DOHH2 (cell line): ENCODE measurements at regions not wholly inside any gene's neighbourhood (a gene's known extent, or its start where the extent isn't known, plus 50 kb on each side); places are given as distances from the start of the nearest gene placed in this dataset.

Source experiments
- H3F3A ChIP-seq: fragments of 200-600 bp; sonication (generic), shearing (Covaris generic); 2 replicates; pipeline ENCODE4 v1.6.0; 2016; ENCODE audit warnings: antibody characterized with exemption, mild to moderate bottlenecking; ENCODE audit not compliant: control insufficient read depth, insufficient read depth
- H3K27ac ChIP-seq: fragments of 200-600 bp; sonication (generic); 2 replicates; pipeline ENCODE4 v1.5.1; 2014; ENCODE audit warnings: low read depth, mild to moderate bottlenecking, low read length, moderate library complexity
- H3K27me3 ChIP-seq: fragments of 200-600 bp; sonication (generic); 2 replicates; pipeline ENCODE4 v1.6.1; 2014; ENCODE audit warnings: mild to moderate bottlenecking, low read length, mixed read lengths; ENCODE audit not compliant: control insufficient read depth
- H3K36me3 ChIP-seq: fragments of 200-600 bp; sonication (generic); 2 replicates; pipeline ENCODE4 v1.6.1; 2014; ENCODE audit warnings: mild to moderate bottlenecking, low read length, moderate library complexity, mixed read lengths; ENCODE audit not compliant: control insufficient read depth
- H3K4me1 ChIP-seq: fragments of 200-600 bp; sonication (generic); 2 replicates; pipeline ENCODE4 v1.6.1; 2014; ENCODE audit warnings: mild to moderate bottlenecking, low read length, mixed read lengths; ENCODE audit not compliant: control insufficient read depth
- H3K4me2 ChIP-seq: fragments of 200-600 bp; sonication (generic); 2 replicates; pipeline ENCODE4 v1.6.0; 2014; ENCODE audit warnings: mild to moderate bottlenecking, low read length, moderate library complexity
- H3K4me3 ChIP-seq: fragments of 200-600 bp; sonication (generic); 2 replicates; pipeline ENCODE4 v1.5.1; 2014; ENCODE audit warnings: mild to moderate bottlenecking, low read length, mixed read lengths
- H3K79me2 ChIP-seq: fragments of 200-600 bp; sonication (generic); 2 replicates; pipeline ENCODE4 v1.6.1; 2014; ENCODE audit warnings: mild to moderate bottlenecking, low read length, mixed read lengths; ENCODE audit not compliant: control insufficient read depth
- H3K9me2 ChIP-seq: fragments of 200-600 bp; sonication (generic); replicated peaks from 2 replicates; pipeline ENCODE4 v1.6.1; 2014; ENCODE audit warnings: mild to moderate bottlenecking, low read length, mixed read lengths; ENCODE audit not compliant: control insufficient read depth
- H3K9me3 ChIP-seq: fragments of 200-600 bp; sonication (generic); 2 replicates; pipeline ENCODE4 v1.6.1; 2014; ENCODE audit warnings: antibody characterized with exemption, low read length, mixed read lengths; ENCODE audit not compliant: control insufficient read depth, insufficient read depth
- H4K20me1 ChIP-seq: fragments of 200-600 bp; sonication (generic); 2 replicates; pipeline ENCODE4 v1.6.0; 2014; ENCODE audit warnings: low read depth, mild to moderate bottlenecking, antibody characterized with exemption, low read length, moderate library complexity; ENCODE audit not compliant: control insufficient read depth, insufficient read depth
- CTCF ChIP-seq: fragments of 200-600 bp; sonication (generic); IDR thresholded peaks from one replicate; pipeline ENCODE4 v1.5.1; 2014; ENCODE audit warnings: antibody characterized with exemption, mild to moderate bottlenecking, low read depth, low read length; ENCODE audit not compliant: poor library complexity, severe bottlenecking
- EZH2phosphoT487 ChIP-seq: fragments of 200-600 bp; sonication (generic); IDR thresholded peaks from 2 replicates; pipeline ENCODE4 v1.6.1; 2017; ENCODE audit warnings: borderline replicate concordance, mild to moderate bottlenecking, antibody characterized with exemption, low read length, moderate library complexity, mixed read lengths

DNA sequence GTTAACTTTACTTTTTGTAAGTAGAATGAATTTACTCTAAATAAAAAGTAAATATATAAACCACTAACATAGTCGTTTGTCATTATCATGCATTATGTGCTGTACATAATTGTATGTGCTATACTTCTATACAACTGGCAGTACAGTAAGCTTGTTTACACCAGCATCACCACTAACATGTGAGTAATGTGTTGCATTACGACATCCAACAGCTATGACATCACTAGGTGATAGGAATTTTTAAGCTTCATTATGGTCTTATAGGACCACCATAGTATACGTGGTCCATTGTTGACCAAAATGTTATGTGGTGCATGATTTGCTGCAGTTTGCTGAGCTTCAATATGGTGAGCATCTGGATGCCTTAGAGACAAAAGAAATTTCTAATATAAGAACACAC lies 819.1 kb upstream of the GRAMD2B start:
- TF ChIP-seq CTCF (no peak), EZH2phosphoT487 (no peak)
- Histone ChIP-seq H3K4me1 (no peaks in the 10 kb centered on the region), H3K27ac (no peak overlapping the region), H3K9me2 (no peaks in the 10 kb centered on the region), H3F3A (no peaks in the 10 kb centered on the region), H3K36me3 (no peaks in the 10 kb centered on the region), H3K4me2 (no peak overlapping the region), H3K4me3 (no peak overlapping the region), H3K9me3 (no peaks in the 10 kb centered on the region), H3K79me2 (no peaks in the 10 kb centered on the region), H4K20me1 (no peaks in the 10 kb centered on the region), H3K27me3 (no peaks in the 10 kb centered on the region)

- Histone ChIP-seq H4K20me1 (no peaks in the 10 kb centered on the region), H3K4me2 (no peak overlapping the region), H3K9me2 (no peaks in the 10 kb centered on the region), H3K9me3 (no peaks in the 10 kb centered on the region), H3K27me3 (no peaks in the 10 kb centered on the region), H3K79me2 (no peaks in the 10 kb centered on the region), H3K4me3 (no peak overlapping the region), H3K36me3 (no peaks in the 10 kb centered on the region), H3F3A (no peaks in the 10 kb centered on the region), H3K27ac (no peak overlapping the region), H3K4me1 (no peaks in the 10 kb centered on the region)
- TF ChIP-seq EZH2phosphoT487 (no peak), CTCF (no peak)
Measured at GRCh38 chr5:125607018-125607417, 816.2 kb upstream of the GRAMD2B start.

GRCh38 chr5:125609011-125609410 lies 814.2 kb upstream of the GRAMD2B start:
- H3K4me2 ChIP-seq: no peak overlapping the region

More at GRCh38 chr5:125609011-125609410, 814.2 kb upstream of the GRAMD2B start:
- TF ChIP-seq EZH2phosphoT487 (no peak), CTCF (no peak)
- Histone ChIP-seq H3K4me3 (no peak overlapping the region), H3K9me2 (no peaks in the 10 kb centered on the region), H3K4me1 (0 out of 2 replicates have a peak, but pooled peaks cover 3% of the 10 kb centered on the region), H3K9me3 (no peaks in the 10 kb centered on the region), H3F3A (no peaks in the 10 kb centered on the region), H3K79me2 (no peaks in the 10 kb centered on the region), H3K36me3 (no peaks in the 10 kb centered on the region), H3K27ac (no peak overlapping the region), H4K20me1 (no peaks in the 10 kb centered on the region), H3K27me3 (no peaks in the 10 kb centered on the region)
